Right kidney (tissue), 1 donor: ENCODE measurements at regions not wholly inside any gene's neighbourhood (a gene's known extent, or its start where the extent isn't known, plus 50 kb on each side); places are given as distances from the start of the nearest gene placed in this dataset.
"Not testable (repeated sequence)": the region's sequence is repeated elsewhere in the genome, so short reads cannot be mapped to it uniquely, and the experiment has no call there.

ENCODE experiments used
- DNase-seq: peaks from one replicate; pipeline ENCODE4 v3.0.0-alpha.2; 2016

DNA sequence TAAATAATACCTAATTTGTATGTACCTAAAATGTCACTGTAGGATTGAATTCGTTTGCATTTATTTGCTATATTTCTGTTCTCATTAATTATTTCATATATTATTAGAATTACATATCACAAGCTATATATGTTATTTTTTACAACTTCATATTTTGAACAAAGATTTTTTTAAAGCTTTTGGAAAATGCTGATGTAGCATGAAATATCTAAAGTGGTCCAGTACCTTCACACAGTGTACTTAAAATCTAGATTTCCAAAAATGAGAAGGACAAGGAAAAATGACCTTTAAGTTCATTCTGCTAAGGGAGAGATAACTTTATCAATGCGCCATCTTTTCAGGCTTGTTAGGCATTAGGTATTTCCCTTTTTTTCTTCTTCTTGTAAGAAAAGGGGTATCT is 71.8 kb downstream of the LARP7 start:
- DNase-seq, result no peak

DNA sequence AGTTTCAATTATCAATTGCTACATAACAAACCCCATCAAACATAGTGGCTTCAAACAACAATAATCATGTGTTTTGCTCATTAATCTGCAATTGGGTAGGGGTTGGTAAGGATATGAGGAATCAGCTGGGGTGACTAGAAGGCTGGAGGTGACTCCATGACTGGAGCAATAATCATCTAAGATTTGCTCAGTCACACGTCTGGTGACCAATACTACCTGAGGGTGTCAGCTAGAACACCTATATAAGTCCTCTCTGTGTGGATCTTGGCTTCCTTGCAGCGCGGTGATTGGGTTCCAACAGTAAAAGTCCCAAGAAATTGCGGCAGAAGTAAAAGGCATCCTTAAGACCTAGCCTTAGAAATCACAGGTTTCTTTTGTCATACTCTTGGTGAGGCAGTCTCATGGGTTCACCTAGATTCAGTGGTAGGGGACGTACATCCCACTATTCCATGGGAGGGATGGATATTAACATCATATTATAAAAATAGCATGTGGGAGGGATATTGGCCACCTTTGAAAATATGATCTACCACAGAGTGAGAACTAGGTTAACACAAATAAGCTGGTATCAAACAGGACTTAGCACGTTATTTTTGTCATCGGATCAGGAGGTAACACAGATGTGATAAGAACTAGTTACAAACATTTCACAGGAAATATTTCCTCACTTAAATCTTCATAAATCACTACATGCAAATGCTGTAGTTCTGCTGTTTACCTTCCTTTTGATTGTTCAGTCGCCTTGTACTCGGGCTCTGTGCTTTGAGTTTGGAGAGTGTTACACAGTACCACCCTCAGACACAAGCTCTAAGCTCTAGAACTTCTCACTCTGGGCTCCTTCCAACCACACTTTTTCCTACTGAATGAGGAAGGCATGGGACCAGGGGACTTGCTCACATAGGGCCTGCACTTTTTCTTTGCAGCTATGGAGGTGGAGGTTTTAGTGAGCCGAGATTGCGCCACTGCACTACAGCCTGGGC is 78.3 kb downstream of the LARP7 start:
- no peak for DNase-seq

DNA sequence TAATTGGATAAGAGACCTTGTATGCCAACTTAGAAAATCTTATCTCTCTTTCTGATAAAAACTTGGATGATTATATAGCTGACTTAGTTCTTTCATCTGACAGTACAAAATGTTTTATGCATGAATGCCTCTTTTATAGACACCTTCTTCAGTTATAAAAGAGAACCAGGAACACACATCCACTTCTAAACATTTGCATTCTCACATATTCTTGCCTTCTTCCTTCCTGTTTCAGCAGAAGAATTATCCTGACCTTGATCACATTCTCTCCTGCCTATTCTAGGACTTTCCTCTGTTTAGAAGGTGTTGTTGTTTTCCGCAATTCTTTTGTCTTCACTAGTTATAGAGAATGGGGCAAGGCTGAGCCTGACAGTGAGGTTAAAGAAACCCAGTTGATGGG is 80.9 kb downstream of the LARP7 start:
- DNase-seq, result no peak

DNA sequence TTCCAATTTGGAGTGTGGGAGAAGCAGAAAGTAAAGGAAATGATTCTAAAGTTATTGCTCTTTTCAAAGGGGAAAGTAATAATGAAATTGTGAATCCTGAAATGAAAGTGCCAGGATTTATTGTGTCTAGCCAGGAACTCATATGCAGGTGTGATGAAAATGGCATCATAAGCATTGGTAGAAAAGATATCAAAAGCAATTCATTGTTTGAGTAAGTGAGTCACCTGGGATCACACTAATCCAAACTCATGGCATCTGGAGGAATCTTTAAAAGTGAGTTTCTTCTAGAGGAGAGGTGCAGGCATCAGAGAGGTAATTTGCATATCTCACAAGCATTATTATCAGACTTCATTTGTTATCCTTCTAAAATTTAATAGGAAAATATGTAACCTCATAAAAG is 84.7 kb downstream of the LARP7 start:
- DNase-seq, result no peak

DNA sequence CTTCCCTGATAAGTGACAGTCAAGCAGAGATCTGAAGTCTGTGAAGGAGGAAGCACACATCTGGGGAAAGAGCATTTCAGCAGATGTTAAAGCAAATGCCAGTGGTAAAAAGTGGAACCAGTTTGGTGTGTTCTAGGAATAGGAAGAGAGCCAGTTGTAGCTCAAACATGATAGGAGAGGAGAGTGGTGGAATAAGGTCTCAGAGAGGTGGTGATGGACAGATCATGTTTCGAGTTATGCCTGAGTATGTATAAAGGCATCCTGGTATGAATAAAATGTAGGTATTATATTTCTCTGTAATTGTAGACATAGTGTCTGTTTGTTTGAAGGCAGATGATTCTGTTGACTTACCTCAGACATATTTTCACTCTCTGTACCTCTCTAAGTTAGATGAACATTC is 89.1 kb downstream of the LARP7 start:
- DNase-seq, result no peak

DNA sequence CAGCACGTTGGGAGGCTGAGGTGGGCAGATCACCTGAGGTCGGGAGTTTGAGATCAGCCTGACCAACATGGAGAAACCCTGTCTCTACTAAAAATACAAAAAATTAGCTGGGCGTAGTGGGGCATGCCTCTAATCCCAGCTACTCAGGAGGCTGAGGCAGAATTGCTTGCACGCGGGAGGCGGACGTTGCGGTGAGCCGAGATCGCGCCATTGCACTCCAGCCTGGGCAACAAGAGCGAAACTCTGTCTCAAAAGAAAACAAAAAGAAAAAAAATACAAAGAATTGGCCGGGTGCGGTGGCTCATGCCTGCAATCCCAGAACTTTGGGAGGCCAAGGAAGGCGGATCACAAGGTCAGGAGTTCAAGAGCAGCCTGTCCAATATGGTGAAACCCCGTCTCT is 90.8 kb downstream of the LARP7 start:
- not testable (repeated sequence) for DNase-seq

DNA sequence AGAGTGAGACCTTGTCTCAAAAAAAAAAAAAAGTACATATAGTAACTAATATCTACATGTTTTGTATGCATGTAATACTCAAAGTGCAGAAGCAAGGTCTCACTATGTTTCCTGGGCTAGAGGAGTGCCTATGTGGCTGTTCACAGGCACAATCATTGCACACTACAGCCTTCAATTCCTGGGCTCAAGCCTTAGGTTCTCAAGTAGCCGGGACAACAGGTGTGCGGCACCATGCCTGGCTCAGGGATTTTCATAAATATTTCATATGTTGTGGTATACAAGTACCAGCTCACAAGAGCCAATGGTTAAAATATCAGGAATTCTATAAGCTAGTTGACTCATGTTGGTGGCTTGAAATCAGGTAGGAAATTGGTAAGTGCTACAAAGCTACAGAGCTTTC is 94.8 kb downstream of the LARP7 start:
- no peak for DNase-seq

DNA sequence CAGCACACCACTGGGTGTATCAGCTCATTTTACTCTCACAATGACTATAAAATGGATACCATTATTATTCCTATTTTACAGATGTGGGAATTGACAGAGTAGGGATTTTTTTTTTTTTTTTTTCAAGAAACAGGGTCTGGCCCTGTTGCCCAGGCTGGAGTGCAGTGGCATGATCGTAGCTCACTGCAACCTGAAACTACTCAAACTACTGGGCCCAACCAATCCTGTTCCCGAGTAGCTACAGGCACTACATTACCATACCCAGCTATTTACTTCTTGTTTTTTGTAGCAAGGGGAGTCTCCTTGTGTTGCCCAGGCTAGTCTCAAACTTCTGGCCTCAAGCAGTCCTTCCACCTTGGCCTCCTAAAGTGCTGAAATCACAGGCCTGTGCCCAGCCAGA is 95.2 kb downstream of the LARP7 start:
- DNase-seq, result no peak

DNA sequence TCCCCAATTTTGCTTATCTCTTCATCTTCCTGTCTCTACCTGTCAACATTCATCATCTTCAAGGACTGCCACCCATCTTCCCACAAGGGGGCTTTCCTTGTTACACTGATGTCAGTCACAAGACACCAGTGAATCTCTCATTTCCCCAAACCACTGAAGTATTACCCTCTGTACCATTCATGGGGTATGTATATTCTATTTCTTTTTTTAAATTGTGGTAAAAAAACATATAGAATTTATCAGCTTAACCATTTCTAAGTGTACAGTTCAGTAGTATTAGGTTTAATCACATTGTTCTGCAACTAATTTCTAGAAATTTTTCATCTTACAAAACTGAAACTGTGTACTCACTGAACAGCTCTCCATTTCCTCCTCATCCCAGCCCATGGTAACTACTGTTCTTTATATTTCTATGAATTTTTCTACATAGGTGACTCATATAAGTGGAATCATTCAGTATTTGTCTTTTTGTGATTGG is 98.6 kb downstream of the LARP7 start:
- no peak for DNase-seq

DNA sequence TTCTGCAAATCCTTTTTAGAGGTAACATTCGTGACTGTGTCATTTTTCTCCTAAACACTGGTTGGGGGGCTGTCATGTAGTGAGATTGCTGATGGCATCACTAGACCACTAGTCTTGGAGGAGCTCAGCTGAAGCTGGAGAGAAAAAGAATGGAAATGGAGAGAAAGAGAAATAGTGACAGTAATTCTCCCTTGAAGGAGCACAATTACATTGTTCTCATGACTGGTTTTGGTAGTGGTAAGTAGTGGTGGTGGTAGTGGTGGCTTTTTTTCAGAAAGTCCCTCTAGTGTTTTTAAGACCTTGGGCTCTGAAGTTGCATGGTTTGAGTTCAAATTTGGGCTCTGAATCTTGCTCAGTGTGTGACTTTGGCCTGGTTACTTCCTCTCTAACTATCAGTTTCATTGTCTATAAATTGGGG is 99.8 kb downstream of the LARP7 start:
- no peak for DNase-seq

DNA sequence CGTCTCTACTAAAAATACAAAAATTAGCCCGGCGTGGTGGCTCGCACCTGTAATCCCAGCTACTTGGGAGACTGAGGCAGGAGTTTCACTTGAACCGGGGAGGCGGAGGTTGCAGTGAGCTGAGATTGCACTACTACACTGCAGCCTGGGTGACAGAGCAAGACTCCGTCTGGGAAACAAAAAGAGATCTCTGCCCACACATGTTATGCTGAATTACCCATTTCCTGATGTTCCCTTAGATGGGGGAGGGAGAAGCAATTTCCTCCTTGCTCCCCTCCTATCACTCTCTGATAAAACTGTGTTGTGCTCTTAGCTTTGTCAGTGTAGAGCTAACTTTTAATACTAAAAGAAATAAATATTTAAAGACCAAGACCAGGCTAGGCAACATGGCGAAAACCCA is 102.5 kb downstream of the LARP7 start:
- DNase-seq, result no peak

DNA sequence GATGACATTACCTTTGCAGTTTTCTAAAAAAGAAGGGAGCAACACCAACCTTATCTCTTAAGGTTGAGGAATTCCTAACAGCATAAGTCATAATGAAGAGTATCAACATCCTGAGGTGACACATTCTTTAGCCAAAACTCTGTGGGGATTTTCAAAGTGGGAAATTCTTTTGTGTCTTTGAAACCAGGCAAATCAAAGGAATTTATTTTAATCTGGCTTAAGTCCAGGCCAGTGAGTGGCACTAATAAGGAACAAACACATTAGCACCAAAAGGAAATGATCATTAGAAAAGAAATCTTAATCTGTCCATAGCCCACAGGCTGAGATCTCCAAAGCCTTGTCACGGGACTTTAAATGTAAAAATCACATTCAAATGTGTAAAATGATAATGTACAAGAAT is 110.1 kb downstream of the LARP7 start:
- DNase-seq, result no peak

DNA sequence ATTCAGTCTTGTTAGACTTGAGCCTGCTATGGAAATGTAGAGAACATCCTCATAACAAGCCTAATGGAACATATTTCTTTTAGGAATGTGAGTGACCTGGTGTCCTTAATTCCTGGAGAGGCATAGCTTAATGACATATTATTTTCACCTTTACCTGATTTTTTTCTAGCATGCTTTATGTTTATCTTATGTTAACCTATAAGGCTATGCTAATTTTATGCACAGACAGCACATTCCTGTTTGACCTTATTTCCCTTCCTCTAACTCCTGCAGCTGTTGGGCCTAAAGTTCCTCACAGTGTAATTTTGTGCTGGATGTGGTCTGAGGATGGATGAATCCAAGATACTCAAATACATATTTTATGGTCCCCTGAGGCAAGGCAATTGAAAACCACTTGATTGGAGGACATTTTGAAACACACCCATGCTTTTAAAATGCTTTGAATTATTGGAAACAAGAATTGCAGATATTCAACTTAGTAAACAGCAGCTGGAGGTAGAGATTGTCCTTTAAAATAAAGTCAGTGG is 111.5 kb downstream of the LARP7 start:
- no peak for DNase-seq

DNA sequence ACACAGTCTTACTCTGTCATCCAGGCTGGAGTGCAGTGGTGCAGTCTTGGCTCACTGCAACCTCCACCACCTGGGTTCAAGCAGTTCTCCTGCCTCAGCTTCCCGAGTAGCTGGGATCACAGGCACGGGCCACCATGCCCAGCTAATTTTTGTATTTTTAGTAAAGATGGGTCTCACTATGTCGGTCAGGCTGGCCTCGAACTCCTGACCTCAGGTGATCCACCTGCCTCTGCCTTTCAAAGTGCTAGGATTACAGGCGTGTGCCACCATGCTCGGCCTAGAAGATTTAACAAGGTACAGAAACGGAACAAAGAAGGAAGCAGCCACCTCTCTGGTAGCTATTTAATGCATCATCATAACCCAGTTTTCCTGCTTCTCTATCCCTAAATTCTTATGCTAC is 113.8 kb downstream of the LARP7 start:
- not testable (repeated sequence) for DNase-seq

DNA sequence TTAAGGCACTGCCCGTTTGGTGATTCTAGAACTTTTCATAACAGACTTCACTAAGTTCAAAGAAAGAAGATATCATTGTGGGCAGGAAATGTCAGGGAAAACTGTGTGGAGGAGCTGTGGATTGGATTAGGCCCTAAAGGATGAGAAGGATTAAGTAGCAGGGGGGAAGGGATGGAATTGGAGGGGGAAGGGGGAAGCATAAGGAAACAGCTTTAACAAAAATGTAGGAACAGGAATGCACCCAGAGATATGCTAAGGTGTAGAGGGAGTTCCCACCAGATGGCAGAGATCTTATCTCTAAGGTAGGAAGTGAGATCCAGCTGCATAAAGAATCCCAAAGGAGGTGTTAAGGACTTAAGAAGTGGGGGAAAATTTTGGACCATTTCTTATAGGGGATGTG is 114.5 kb downstream of the LARP7 start:
- no peak for DNase-seq

DNA sequence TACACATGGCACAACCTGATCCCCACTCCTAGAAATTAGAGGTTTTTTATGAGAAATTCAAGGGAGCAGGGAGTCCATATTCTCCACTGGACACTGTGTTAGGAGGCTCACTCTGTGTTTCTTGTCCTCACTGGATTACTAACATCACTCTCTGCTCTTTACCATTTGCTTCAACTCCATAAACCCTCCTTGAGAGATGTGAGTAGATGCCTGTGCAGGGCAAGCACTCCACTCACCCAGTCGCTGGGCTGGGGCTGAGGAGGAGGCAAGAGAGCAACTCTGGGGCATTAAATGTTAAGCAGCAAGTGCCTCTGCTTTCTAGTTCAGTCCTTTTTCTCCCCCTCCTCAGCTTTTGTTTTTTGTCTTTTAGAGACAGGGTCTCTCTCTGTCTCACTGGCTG is 115.1 kb downstream of the LARP7 start:
- DNase-seq, result no peak

DNA sequence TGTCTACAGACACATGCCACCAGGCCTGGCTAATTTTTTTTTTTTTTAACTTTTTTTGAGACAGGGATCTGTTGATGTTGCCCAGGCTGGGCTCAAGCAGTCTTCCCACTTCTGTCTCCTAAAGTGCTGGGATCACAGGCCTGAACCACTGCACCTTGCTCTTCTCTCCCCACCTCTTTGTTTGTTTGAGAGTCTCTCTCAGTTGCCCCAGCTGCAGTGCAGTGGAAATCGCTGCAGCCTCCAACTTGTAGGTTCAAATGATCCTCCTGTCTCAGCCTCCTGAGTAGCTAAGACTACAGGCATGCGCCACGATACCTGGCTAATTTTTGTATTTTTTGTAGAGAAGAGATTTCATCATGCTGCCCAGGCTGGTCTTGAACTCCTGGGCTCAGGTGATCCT is 115.6 kb downstream of the LARP7 start:
- DNase-seq, result no peak

DNA sequence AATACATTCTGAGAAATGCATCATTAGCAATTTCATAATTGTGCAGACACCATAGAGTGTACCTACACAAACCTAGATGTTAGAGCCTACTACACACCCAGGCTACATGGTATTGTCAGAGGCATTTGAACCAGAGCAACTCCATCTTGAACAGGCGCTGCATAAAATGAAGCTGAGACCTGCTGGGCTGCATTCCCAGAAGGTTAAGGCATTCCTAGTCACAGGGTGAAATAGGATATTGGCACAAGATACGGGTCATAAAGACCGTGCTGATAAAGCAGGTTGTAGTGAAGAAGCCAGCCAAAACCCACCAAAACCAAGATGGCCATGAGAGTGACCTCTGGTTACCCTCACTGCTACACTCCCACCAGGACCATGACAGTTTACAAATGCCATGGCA is 116.4 kb downstream of the LARP7 start:
- no peak for DNase-seq

DNA sequence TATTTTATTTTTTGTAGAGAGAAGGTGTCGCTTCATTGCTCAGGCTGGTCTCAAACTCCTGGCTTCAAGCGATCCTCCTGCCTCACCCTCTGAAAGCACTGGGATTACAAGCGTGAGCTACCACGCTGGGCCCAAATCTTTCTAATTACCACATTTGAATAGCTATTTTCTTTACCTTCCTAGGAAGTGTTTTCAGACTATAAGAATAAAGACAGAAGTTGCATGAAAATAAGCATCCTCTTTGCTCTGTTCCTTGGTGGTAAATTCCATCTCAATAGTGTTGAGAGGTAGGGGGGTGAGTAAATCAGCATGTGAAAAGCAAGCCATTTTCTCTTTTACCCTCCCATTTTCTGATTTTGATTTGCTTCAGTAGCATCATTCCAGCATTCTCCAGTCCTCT is 122.4 kb downstream of the LARP7 start:
- DNase-seq, result no peak

DNA sequence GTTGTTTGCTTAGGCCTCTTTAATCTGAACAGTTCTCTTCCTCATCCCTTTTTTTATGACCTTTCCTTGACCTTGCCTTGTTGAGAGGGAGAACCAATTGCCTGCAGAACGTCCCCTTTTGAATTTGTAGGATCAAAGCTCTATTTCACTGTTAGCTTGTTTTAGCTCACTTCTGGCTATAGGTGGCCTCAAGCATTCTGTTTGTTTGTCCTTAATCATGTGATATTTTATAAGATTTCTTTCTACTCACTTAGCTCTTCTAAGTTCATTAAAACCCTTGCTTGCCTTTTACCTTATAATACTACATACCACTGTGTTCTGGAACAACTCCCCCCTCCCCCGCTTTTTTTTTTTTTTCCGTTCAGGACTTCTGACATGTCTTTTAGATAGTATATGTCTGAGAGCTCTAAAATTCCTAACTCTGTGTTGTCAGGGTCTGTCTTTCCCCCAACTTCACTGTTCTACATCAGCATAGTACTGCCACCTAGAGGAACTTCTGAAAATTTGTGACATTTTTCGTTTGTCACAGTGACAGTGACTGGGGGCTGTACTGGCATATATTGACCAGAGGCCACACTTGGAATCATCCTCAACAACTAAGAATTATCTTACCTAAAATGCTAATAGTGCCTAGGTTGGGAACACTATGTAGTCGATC is 128.5 kb downstream of the LARP7 start:
- DNase-seq, result peak; percentile 15

DNA sequence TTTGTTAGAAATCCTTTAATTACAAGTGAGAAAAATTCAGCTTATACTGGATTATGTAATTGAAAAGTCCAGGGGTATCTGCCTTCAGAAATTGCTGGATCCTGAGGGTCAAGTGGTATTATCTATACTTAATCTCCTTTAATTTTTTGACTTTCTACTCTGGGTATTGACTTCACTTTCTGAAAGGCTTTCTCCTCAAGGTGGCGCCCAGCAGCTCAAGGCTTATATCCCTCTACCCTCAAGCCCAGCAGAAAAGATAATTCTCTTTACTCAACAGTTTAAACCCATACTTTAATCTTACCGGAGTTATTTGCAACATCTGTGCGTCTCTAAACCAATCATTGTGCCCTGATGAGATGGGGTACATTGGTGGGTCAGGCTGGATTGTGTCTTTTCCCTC is 129.5 kb downstream of the LARP7 start:
- DNase-seq, result no peak

DNA sequence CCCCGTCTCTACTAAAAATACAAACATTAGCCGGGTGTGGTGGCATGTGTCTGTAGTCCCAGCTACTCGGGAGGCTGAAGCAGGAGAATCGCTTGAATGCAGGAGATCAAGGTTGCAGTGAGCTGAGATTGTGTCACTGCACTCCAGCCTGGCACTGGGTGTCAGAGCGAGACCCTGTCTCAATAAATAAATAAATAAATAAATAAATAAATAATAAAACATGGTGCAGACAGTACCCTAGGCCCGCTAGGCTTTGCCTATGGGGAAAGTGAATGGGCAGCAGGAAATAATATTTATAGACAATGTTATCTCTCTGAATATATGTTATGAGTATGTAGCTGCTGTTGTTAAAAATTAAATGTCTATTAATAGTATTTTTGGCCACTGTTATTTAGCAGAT is 130.4 kb downstream of the LARP7 start:
- DNase-seq, result no peak

DNA sequence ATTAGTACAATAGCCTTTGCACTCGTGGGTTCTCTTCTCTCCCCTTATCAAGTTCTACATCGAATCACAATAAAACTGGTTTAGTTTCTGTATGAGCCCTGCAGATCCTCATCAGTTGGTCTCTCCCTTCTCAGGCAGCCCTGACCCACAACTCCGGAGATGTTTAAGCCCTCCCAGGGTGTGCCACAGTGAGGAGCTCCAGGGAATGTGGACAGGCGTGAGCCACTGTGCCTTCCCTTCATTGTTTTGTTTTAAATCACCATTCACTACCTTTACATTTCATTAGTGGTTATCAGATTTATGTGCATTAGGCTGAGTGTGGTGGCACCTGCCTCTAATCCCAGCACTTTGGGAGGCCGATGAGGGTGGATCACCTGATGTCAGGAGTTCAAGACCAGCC is 133.2 kb downstream of the LARP7 start:
- no peak for DNase-seq

DNA sequence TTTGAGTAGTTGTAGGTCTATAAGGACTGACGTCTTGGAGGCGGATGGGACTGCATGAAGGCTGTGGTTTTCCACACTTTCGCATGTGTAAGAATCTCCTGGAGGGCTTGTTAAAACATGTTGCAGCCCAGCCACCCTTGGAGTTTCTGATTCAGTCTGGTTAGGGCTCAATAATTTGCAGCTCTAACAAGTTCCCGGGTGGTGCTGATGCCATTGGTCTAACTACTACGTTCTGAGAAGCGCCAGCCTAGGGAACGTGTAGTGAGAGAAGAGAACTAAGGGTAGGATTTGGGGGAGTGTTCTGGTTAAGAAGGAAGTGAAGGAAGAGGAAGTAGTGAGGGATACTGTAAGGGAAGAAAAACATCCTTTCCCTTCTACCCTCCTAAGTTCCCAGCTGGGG is 138.9 kb downstream of the LARP7 start:
- no peak for DNase-seq
